ENCODE measurements at regions not wholly inside any gene's neighbourhood (a gene's known extent, or its start where the extent isn't known, plus 50 kb on each side); places are given as distances from the start of the nearest gene placed in this dataset.

- DNase-seq (ENCODE audit: low read depth, low spot score), result no peak
- no peak for TF ChIP-seq CTCF (IDR thresholded peaks at IDR 0.05; ENCODE audit: low read depth, low read length)
- in situ Hi-C loops (cut with HindIII; ENCODE audit: low sequenced_read_pairs), result no loop called here
- H3K4me3 ChIP-seq (ENCODE audit: low read depth, low read length), result no peak overlapping the region
Observed at GRCh38 chr1:13967707-13968106, 267.7 kb downstream of the PRDM2 start.

- TF ChIP-seq CTCF (IDR thresholded peaks at IDR 0.05; ENCODE audit: low read depth, low read length), result no peak
- DNase-seq (ENCODE audit: low read depth, low spot score), result no peak
- H3K4me3 ChIP-seq (ENCODE audit: low read depth, low read length), result no peak overlapping the region
- in situ Hi-C loops (cut with HindIII; ENCODE audit: low sequenced_read_pairs), result no loop called here
Observed at GRCh38 chr1:13968361-13968760, 268.4 kb downstream of the PRDM2 start.

- in situ Hi-C loops (cut with HindIII; ENCODE audit: low sequenced_read_pairs), result no loop called here
- no peak overlapping the region for H3K4me3 ChIP-seq (ENCODE audit: low read depth, low read length)
- DNase-seq (ENCODE audit: low read depth, low spot score), result no peak
- no peak for TF ChIP-seq CTCF (IDR thresholded peaks at IDR 0.05; ENCODE audit: low read depth, low read length)
Observed at GRCh38 chr1:13970631-13971247, 270.8 kb downstream of the PRDM2 start.

GRCh38 chr1:13976485-13976884 is 276.5 kb downstream of the PRDM2 start:
- no peak for DNase-seq (ENCODE audit: low read depth, low spot score)
- in situ Hi-C loops (cut with HindIII; ENCODE audit: low sequenced_read_pairs), result no loop called here
- no peak overlapping the region for H3K4me3 ChIP-seq (ENCODE audit: low read depth, low read length)
- no peak for TF ChIP-seq CTCF (IDR thresholded peaks at IDR 0.05; ENCODE audit: low read depth, low read length)

- TF ChIP-seq CTCF (IDR thresholded peaks at IDR 0.05; ENCODE audit: low read depth, low read length), result no peak
- DNase-seq (ENCODE audit: low read depth, low spot score), result no peak
- H3K4me3 ChIP-seq (ENCODE audit: low read depth, low read length), result no peak overlapping the region
- in situ Hi-C loops (cut with HindIII; ENCODE audit: low sequenced_read_pairs), result no loop called here
Observed at GRCh38 chr1:13981142-13981541, 281.2 kb downstream of the PRDM2 start.

- H3K4me3 ChIP-seq (ENCODE audit: low read depth, low read length), result no peak overlapping the region
- TF ChIP-seq CTCF (IDR thresholded peaks at IDR 0.05; ENCODE audit: low read depth, low read length), result no peak
- in situ Hi-C loops (cut with HindIII; ENCODE audit: low sequenced_read_pairs), result no loop called here
- no peak for DNase-seq (ENCODE audit: low read depth, low spot score)
Observed at GRCh38 chr1:13983393-13983792, 283.4 kb downstream of the PRDM2 start.

- H3K4me3 ChIP-seq (ENCODE audit: low read depth, low read length), result no peak overlapping the region
- in situ Hi-C loops (cut with HindIII; ENCODE audit: low sequenced_read_pairs), result no loop called here
- DNase-seq (ENCODE audit: low read depth, low spot score), result no peak
- no peak for TF ChIP-seq CTCF (IDR thresholded peaks at IDR 0.05; ENCODE audit: low read depth, low read length)
Observed at GRCh38 chr1:13990939-13991338, 291.0 kb downstream of the PRDM2 start.

Data from astrocyte of the spinal cord (primary cell).